HG02623 (cell line): ENCODE measurements at regions not wholly inside any gene's neighbourhood (a gene's known extent, or its start where the extent isn't known, plus 50 kb on each side); places are given as distances from the start of the nearest gene placed in this dataset.

Experiments
- ATAC-seq: cut with Tn5 transposase; IDR thresholded peaks from one replicate; pipeline ENCODE4 v1.9.1; 2021; ENCODE audit warnings: moderate library complexity; ENCODE audit not compliant: unreplicated experiment

GRCh38 chr16:9446471-9447194 lies 355.2 kb downstream of the HAPSTR1 start:
- ATAC-seq: no peak

- no peak for ATAC-seq
These were observed 355.7 kb downstream of the HAPSTR1 start for GRCh38 chr16:9447195-9447551.

GRCh38 chr16:9447699-9448098 lies 356.3 kb downstream of the HAPSTR1 start:
- ATAC-seq: no peak

GRCh38 chr16:9449597-9449996 lies 358.2 kb downstream of the HAPSTR1 start:
- ATAC-seq: no peak

- ATAC-seq: no peak
These were observed 365.8 kb downstream of the HAPSTR1 start for GRCh38 chr16:9457215-9457614.

- ATAC-seq: no peak
These were observed 367.4 kb downstream of the HAPSTR1 start for GRCh38 chr16:9458816-9459215.

- ATAC-seq: no peak
These were observed 371.5 kb downstream of the HAPSTR1 start for GRCh38 chr16:9462984-9463383.

- ATAC-seq: no peak
These were observed 372.0 kb downstream of the HAPSTR1 start for GRCh38 chr16:9463461-9463860.

GRCh38 chr16:9465161-9465560 lies 373.7 kb downstream of the HAPSTR1 start:
- no peak for ATAC-seq

- no peak for ATAC-seq
These were observed 378.1 kb downstream of the HAPSTR1 start for GRCh38 chr16:9469512-9469911.

GRCh38 chr16:9476744-9477143 lies 385.3 kb downstream of the HAPSTR1 start:
- ATAC-seq: no peak

GRCh38 chr16:9479008-9479407 lies 387.6 kb downstream of the HAPSTR1 start:
- ATAC-seq: no peak

- no peak for ATAC-seq
These were observed 389.1 kb downstream of the HAPSTR1 start for GRCh38 chr16:9480503-9480902.

GRCh38 chr16:9481747-9482730 lies 390.6 kb downstream of the HAPSTR1 start:
- no peak for ATAC-seq

GRCh38 chr16:9484426-9484825 lies 393.0 kb downstream of the HAPSTR1 start:
- ATAC-seq: no peak

GRCh38 chr16:9484881-9485280 lies 393.4 kb downstream of the HAPSTR1 start:
- no peak for ATAC-seq

GRCh38 chr16:9489835-9490467 lies 398.5 kb downstream of the HAPSTR1 start:
- ATAC-seq: no peak

- no peak for ATAC-seq
These were observed 404.4 kb downstream of the HAPSTR1 start for GRCh38 chr16:9495824-9496223.

- no peak for ATAC-seq
These were observed 406.3 kb downstream of the HAPSTR1 start for GRCh38 chr16:9497750-9498149.

GRCh38 chr16:9499941-9500593 lies 408.6 kb downstream of the HAPSTR1 start:
- ATAC-seq: no peak

- ATAC-seq: no peak
These were observed 409.4 kb downstream of the HAPSTR1 start for GRCh38 chr16:9500872-9501271.
